Karpas-422 (cell line): ENCODE measurements at regions not wholly inside any gene's neighbourhood (a gene's known extent, or its start where the extent isn't known, plus 50 kb on each side); places are given as distances from the start of the nearest gene placed in this dataset.

Experiments used
- DNase-seq: peaks from one replicate; pipeline ENCODE4 v3.0.0-alpha.2; 2015
- H2AFZ ChIP-seq: fragments of 200-600 bp; sonication (generic); 2 replicates; pipeline ENCODE4 v1.6.1; 2014; ENCODE audit warnings: antibody characterized with exemption, low read length, mixed read lengths
- H3K27ac ChIP-seq: fragments of 200-600 bp; sonication (generic); 2 replicates; pipeline ENCODE4 v1.5.1; 2014; ENCODE audit warnings: mild to moderate bottlenecking, low read length, moderate library complexity
- H3K27me3 ChIP-seq: fragments of 200-600 bp; sonication (generic); 2 replicates; pipeline ENCODE4 v1.6.1; 2014; ENCODE audit warnings: low read length, mixed read lengths
- H3K36me3 ChIP-seq: fragments of 200-600 bp; sonication (generic); 2 replicates; pipeline ENCODE4 v1.6.1; 2014; ENCODE audit warnings: low read length, mixed read lengths; ENCODE audit not compliant: insufficient read depth
- H3K4me1 ChIP-seq: fragments of 200-600 bp; sonication (generic); 2 replicates; pipeline ENCODE4 v1.6.1; 2014; ENCODE audit warnings: mild to moderate bottlenecking, low read length, mixed read lengths
- H3K4me2 ChIP-seq: fragments of 200-600 bp; sonication (generic); 2 replicates; pipeline ENCODE4 v1.6.1; 2014; ENCODE audit warnings: low read length, low read depth, mild to moderate bottlenecking; ENCODE audit not compliant: poor library complexity, severe bottlenecking
- H3K4me3 ChIP-seq: fragments of 200-600 bp; sonication (generic); 2 replicates; pipeline ENCODE4 v1.5.1; 2014; ENCODE audit warnings: mild to moderate bottlenecking, antibody characterized with exemption, low read length, mixed read lengths
- H3K79me2 ChIP-seq: fragments of 200-600 bp; sonication (generic); 2 replicates; pipeline ENCODE4 v1.6.1; 2014; ENCODE audit warnings: mild to moderate bottlenecking, low read length, mixed read lengths
- H3K9ac ChIP-seq: fragments of 200-600 bp; sonication (generic); 2 replicates; pipeline ENCODE4 v1.6.0; 2014; ENCODE audit warnings: low read length
- H3K9me2 ChIP-seq: fragments of 200-600 bp; sonication (generic), shearing (Covaris generic); replicated peaks from 2 replicates; pipeline ENCODE4 v1.6.0; 2014; ENCODE audit warnings: mild to moderate bottlenecking, low read length, moderate library complexity; ENCODE audit not compliant: insufficient read depth
- H3K9me3 ChIP-seq: fragments of 300-700, 200-600 bp; sonication (generic); 2 replicates; pipeline ENCODE4 v1.6.1; 2014; ENCODE audit warnings: low read length, mixed read lengths
- H4K20me1 ChIP-seq: fragments of 200-600 bp; sonication (generic); 2 replicates; pipeline ENCODE4 v1.6.1; 2014; ENCODE audit warnings: mild to moderate bottlenecking, antibody characterized with exemption, low read length, low read depth; ENCODE audit not compliant: insufficient read depth

DNA sequence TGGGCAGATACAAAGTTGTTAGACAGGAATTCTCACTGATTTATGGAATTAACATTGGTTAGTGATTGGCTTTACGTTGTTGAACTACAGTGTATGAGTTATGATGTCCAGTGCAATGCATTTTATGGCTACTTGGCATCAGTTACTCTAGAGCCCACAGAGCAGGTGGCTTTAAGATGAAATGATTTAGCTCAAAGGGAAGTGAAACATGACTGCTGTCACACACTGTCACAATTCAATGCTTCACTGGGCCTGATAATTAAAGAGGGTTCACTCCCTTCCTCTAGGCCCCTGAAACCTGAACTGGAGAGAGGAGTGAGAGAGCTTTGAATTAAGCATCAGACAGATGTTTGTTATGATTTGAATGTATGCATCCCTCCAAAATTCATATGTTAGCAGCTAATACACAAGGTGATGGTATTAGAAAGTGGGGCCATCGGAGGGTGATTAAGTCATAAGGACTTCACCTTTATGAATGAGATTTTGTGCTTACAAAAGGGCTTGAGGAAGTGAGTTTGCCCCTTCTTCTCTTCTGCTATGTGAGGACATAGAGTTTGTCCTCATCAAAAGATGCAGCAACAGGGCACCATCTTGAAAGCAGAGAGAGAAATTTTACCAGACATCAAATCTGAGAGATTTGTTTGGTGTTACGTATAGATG is 175.8 kb upstream of the GRIN2B start:
- Histone ChIP-seq H3K79me2 (no peaks in the 10 kb centered on the region), H2AFZ (no peak overlapping the region), H3K4me2 (peak overlapping the region; percentile 73), H3K27me3 (no peaks in the 10 kb centered on the region), H3K4me3 (peak overlapping the region; percentile 57), H3K9me2 (no peaks in the 10 kb centered on the region), H3K4me1 (peaks cover 77% of the 10 kb centered on the region), H3K36me3 (no peaks in the 10 kb centered on the region), H3K9ac (peak overlapping the region; percentile 77), H4K20me1 (no peaks in the 10 kb centered on the region), H3K27ac (peak overlapping the region; percentile 99), H3K9me3 (no peaks in the 10 kb centered on the region)
- DNase-seq, result peak; percentile 98

DNA sequence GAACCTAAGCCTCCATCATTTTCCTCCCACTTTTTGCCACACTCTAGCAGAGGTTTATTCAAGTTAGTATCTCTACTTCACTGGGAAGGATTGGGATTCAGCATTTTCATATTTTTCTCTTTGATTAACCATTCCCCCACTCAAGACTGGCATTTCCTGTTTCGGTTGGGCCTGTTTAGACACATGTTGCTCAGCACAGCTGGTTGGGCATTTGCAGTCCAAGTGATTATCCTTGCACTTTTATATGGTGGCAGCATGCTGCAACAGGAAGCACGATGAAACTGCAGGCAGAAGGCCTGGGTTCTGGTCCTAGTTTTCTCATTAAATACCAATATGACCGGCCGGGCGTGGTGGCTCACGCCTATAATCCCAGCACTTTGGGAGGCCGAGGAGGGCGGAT is 182.9 kb upstream of the GRIN2B start:
- no peak for DNase-seq
- H4K20me1 ChIP-seq, result no peaks in the 10 kb centered on the region
- H3K4me3 ChIP-seq, result no peak overlapping the region
- no peaks in the 10 kb centered on the region for H3K36me3 ChIP-seq
- H3K4me2 ChIP-seq, result no peak overlapping the region
- no peaks in the 10 kb centered on the region for H3K9me2 ChIP-seq
- peak overlapping the region; percentile 47; the same call in 1 of the 2 replicates for H3K27ac ChIP-seq
- no peak overlapping the region for H3K9ac ChIP-seq
- no peaks in the 10 kb centered on the region for H3K9me3 ChIP-seq
- no peaks in the 10 kb centered on the region for H3K79me2 ChIP-seq
- peaks cover 43% of the 10 kb centered on the region for H3K4me1 ChIP-seq
- no peak overlapping the region for H2AFZ ChIP-seq
- H3K27me3 ChIP-seq, result no peaks in the 10 kb centered on the region

DNA sequence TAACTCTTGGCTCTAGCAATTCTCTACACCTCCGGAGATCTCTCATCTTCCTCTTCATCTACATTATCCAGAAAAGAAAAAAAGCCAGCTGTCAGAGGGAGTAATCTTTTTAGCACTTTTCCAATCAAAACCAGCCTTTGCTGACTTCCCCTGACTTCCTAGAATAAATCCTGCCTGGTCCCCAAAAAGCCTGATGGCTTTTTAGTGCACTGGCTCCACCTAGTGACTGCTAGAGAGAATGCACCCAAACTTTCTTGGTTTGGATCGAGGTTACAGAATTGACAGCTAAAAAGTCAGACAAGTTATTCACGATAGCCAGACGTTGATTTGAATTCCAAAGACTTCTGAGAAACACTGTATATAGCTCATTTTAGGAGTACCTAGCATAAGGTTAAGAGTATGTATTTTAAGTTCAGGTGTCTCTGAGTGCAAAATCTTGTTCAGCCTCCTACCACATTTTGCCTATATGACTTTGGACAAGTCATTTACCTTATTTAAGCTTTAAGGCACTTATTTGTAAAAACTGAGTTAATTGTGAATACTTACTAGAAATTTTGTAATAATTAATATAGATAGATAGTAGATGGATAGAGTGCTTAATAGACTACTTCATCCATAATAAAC is 185.7 kb upstream of the GRIN2B start:
- Histone ChIP-seq H3K36me3 (no peaks in the 10 kb centered on the region), H3K79me2 (no peaks in the 10 kb centered on the region), H3K4me3 (no peak overlapping the region), H3K9ac (no peak overlapping the region), H3K27me3 (no peaks in the 10 kb centered on the region), H3K4me2 (peak overlapping the region; percentile 46), H3K9me2 (no peaks in the 10 kb centered on the region), H3K4me1 (peaks cover 37% of the 10 kb centered on the region), H3K27ac (0 out of 2 replicates have a peak overlapping the region, but pooled peaks have one; percentile 66), H4K20me1 (no peaks in the 10 kb centered on the region), H3K9me3 (no peaks in the 10 kb centered on the region), H2AFZ (peak overlapping the region; percentile 23; the same call in 1 of the 2 replicates)
- peak; percentile 87 for DNase-seq

DNA sequence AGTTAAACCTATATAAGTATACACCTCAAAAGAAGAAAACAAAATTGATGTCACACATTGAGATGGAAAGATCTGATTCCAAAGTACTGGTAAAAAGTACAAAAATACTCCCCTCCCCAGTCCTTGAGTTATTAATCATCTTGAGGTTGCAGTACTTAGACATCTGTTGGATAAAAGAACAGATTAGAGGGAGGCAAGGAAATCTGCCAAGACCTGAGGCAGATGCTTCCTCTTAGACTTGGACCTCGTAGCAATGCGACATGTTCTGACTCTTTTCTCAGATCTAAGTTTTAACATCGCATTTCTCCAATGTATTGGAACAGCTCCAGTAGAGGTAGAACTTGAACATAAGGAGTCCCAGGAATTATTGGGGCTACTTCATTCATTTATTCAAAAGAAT is 187.9 kb upstream of the GRIN2B start:
- H3K27ac ChIP-seq, result no peak overlapping the region
- H3K9ac ChIP-seq, result no peak overlapping the region
- H3K9me2 ChIP-seq, result no peaks in the 10 kb centered on the region
- no peaks in the 10 kb centered on the region for H3K79me2 ChIP-seq
- H2AFZ ChIP-seq, result 0 out of 2 replicates have a peak overlapping the region, but pooled peaks have one; percentile 8
- no peak overlapping the region for H3K4me2 ChIP-seq
- no peak overlapping the region for H3K4me3 ChIP-seq
- H3K4me1 ChIP-seq, result peaks cover 45% of the 10 kb centered on the region
- no peaks in the 10 kb centered on the region for H3K9me3 ChIP-seq
- no peaks in the 10 kb centered on the region for H3K36me3 ChIP-seq
- no peaks in the 10 kb centered on the region for H4K20me1 ChIP-seq
- H3K27me3 ChIP-seq, result no peaks in the 10 kb centered on the region
- no peak for DNase-seq

DNA sequence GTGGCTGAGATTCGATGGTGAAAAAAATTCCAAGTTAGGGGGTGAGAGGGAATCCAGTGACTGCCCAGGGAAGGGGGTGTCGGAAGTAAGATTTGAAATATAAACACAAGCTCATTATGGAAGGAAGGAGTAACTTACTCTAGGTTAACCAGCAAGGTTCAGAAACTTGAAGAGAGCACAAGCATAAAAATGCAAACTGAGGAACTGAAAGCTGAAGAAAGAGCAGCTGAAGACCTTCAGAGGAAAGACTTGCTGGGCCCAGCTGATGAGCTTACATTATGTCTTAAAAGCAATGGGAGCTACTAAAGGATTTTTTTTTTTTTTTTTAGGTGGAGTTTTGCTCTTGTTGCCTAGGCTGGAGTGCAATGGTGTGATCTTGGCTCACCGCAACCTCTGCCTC is 189.7 kb upstream of the GRIN2B start:
- Histone ChIP-seq H3K79me2 (no peaks in the 10 kb centered on the region), H4K20me1 (no peaks in the 10 kb centered on the region), H3K4me1 (peaks cover 54% of the 10 kb centered on the region), H3K27me3 (no peaks in the 10 kb centered on the region), H3K9ac (peak overlapping the region; percentile 53), H3K36me3 (no peaks in the 10 kb centered on the region), H3K9me3 (no peaks in the 10 kb centered on the region), H3K27ac (peak overlapping the region; percentile 85), H3K4me3 (peak overlapping the region; percentile 31; the same call in 1 of the 2 replicates), H3K4me2 (peak overlapping the region; percentile 53), H2AFZ (peak overlapping the region; percentile 48; the same call in 1 of the 2 replicates), H3K9me2 (no peaks in the 10 kb centered on the region)
- peak; percentile 80 for DNase-seq

DNA sequence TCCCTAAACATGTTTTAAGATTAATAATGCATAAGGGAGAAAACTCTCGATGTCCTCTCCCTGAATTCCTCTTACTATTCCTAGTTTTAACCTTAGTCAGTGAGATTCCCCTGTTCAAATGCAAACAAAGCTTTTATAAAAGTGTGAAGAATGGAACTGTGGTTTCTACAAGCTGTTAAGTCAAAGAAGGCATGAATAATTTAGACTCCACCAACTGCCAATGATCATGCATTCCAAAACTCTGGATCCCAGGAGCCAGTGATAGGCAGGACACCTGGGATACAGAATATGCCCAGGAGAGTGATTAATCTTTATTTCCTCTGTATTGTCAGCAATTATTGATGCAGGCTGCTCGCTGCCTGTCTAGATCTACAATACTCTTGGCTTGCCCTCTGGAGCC is 190.3 kb upstream of the ATF7IP start:
- H3K27ac ChIP-seq, result peak overlapping the region; percentile 74

DNA sequence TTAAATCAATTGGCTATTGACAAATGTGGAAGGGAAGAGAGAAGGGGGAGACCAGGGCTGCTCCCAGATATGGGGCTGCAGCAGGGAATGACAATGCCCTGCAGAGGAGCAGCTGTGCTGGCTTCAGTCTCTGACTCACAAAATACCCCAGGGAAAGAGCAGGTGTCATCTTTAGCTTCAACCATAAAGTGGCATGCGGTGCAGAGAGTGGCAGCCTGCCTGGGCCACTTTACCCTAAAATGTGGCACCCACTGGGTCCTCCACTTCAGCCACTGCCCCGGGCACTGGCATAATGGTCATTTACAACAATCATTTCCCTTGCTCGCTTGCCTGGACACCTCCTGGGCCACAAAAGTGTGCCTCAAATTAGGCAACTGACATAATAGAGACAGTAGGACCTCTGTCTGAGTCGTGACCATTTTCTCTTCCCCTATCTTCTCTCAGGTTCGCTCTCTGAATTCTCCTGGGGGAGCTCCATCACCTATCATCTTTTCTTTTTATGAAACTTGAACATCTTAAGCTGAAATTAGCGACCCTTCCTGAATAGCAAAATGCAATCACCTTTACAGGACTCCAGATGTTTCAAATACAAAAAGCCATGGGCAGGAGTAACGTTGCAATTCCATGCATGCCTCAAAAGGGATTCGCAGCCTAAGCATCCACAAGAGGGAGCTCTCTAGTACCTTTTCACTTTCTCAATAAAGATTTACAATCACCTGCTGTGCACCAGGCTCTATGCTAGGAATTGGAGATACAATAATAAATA is 179.9 kb upstream of the ATF7IP start:
- H3K79me2 ChIP-seq, result no peaks in the 10 kb centered on the region
- no peaks in the 10 kb centered on the region for H4K20me1 ChIP-seq
- H3K9me3 ChIP-seq, result no peaks in the 10 kb centered on the region
- peak overlapping the region; percentile 63 for H3K9ac ChIP-seq
- no peaks in the 10 kb centered on the region for H3K9me2 ChIP-seq
- peak; percentile 92 for DNase-seq
- peak overlapping the region; percentile 65 for H3K4me2 ChIP-seq
- H3K4me3 ChIP-seq, result peak overlapping the region; percentile 44
- H2AFZ ChIP-seq, result peak overlapping the region; percentile 78
- peak overlapping the region; percentile 94 for H3K27ac ChIP-seq
- no peaks in the 10 kb centered on the region for H3K27me3 ChIP-seq
- H3K4me1 ChIP-seq, result peaks cover 72% of the 10 kb centered on the region
- no peaks in the 10 kb centered on the region for H3K36me3 ChIP-seq

More for the DNA sequence above, 190.3 kb upstream of the ATF7IP start:
- no peaks in the 10 kb centered on the region for H4K20me1 ChIP-seq
- H3K9me3 ChIP-seq, result no peaks in the 10 kb centered on the region
- no peaks in the 10 kb centered on the region for H3K36me3 ChIP-seq
- no peaks in the 10 kb centered on the region for H3K27me3 ChIP-seq
- no peak for DNase-seq
- H3K79me2 ChIP-seq, result no peaks in the 10 kb centered on the region
- peaks cover 41% of the 10 kb centered on the region for H3K4me1 ChIP-seq
- no peaks in the 10 kb centered on the region for H3K9me2 ChIP-seq
- H3K4me2 ChIP-seq, result peak overlapping the region; percentile 34
- H3K9ac ChIP-seq, result peak overlapping the region; percentile 5; the same call in 1 of the 2 replicates
- no peak overlapping the region for H3K4me3 ChIP-seq
- 0 out of 2 replicates have a peak overlapping the region, but pooled peaks have one; percentile 27 for H2AFZ ChIP-seq

DNA sequence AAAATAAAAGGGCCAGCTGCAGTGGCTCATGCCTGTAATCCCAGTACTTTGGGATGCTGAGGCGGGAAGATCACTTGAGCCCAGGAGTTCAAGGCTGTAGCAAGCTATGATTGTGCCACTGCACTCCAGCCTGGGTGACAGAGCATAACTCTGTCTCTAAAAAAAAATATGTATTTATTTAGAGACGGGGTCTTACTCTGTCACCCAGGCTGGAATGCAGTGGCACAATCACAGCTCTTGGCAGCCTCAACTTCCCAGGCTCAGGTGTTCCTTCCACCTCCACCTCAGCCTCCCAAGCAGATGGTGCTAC is 179.3 kb upstream of the ATF7IP start:
- Histone ChIP-seq H3K9me3 (no peaks in the 10 kb centered on the region), H3K27me3 (no peaks in the 10 kb centered on the region), H3K79me2 (no peaks in the 10 kb centered on the region), H3K4me2 (peak overlapping the region; percentile 65), H3K36me3 (no peaks in the 10 kb centered on the region), H4K20me1 (no peaks in the 10 kb centered on the region), H3K4me1 (peaks cover 78% of the 10 kb centered on the region), H3K27ac (peak overlapping the region; percentile 94), H2AFZ (no peak overlapping the region), H3K9ac (peak overlapping the region; percentile 63), H3K4me3 (peak overlapping the region; percentile 44), H3K9me2 (no peaks in the 10 kb centered on the region)
- no peak for DNase-seq
